Uterus (tissue), 3 donors: ENCODE measurements at regions not wholly inside any gene's neighbourhood (a gene's known extent, or its start where the extent isn't known, plus 50 kb on each side); places are given as distances from the start of the nearest gene placed in this dataset.
A peak's percentile ranks its signal among the peaks of the same experiment; 100 is the strongest.

Source experiments
- DNase-seq, 2 donors: peaks; one replicate each; pipeline ENCODE4 v3.0.0-alpha.2; 2019 to 2020
- H3K27ac ChIP-seq, 2 donors: fragments of 200-600 bp; sonication (generic); 1 replicate in 1 of 2; 2 replicates in 1 of 2; pipeline ENCODE4 v1.5.1; 2016 to 2018
- H3K27me3 ChIP-seq, 2 donors: fragments of 200-600 bp; sonication (generic); one replicate each; pipeline ENCODE4 v1.5.1; 2018 to 2019; ENCODE audit warnings: control low read depth in 1 of 2
- H3K36me3 ChIP-seq, 2 donors: fragments of 200-600 bp; sonication (generic); one replicate each; pipeline ENCODE4 v1.5.1; 2019; ENCODE audit warnings: control low read depth in 1 of 2
- H3K4me1 ChIP-seq, 2 donors: fragments of 200-600 bp; sonication (generic); one replicate each; pipeline ENCODE4 v1.5.1; 2018 to 2019; ENCODE audit warnings: control low read depth in 1 of 2
- H3K4me3 ChIP-seq, 2 donors: fragments of 200-600 bp; sonication (generic); 1 replicate in 1 of 2; 2 replicates in 1 of 2; pipeline ENCODE4 v1.5.1; 2018 to 2019; ENCODE audit warnings: mild to moderate bottlenecking in 1 of 2
- H3K9me3 ChIP-seq, 2 donors: fragments of 200-600 bp; sonication (generic); one replicate each; pipeline ENCODE4 v1.5.1; 2019; ENCODE audit warnings: control low read depth in 1 of 2
- CTCF ChIP-seq, 4 experiments: fragments of 200-600 bp in 2 of 4; fragments of 450-650 bp in 2 of 4; sonication (generic) in 2 of 4; IDR thresholded peaks; one replicate each; pipeline ENCODE4 v1.5.1; 2016 to 2019; ENCODE audit warnings: antibody characterized with exemption in 4 of 4, mild to moderate bottlenecking in 2 of 4, moderate library complexity in 1 of 4
- POLR2A ChIP-seq, 2 donors: fragments of 450-650 bp; IDR thresholded peaks; one replicate each; pipeline ENCODE4 v1.6.1; 2016; ENCODE audit warnings: antibody characterized with exemption in 2 of 2, mild to moderate bottlenecking in 1 of 2, moderate library complexity in 1 of 2
- intact Hi-C: fragments of 100-400 bp; cut with DNase I; formaldehyde crosslinking; loops from one replicate; pipeline ENCODE4 v1.15.1; 2023; ENCODE audit warnings: low total_unique reads
- donor health status: DM: yes; HTN: yes; CAD: no.

GRCh38 chr6:14472255-14472985 is 354.8 kb downstream of the CD83 start:
- no peaks in the 10 kb centered on the region for H3K27me3 ChIP-seq
- TF ChIP-seq CTCF (IDR thresholded peaks at IDR 0.05) = no peak
- TF ChIP-seq POLR2A (IDR thresholded peaks at IDR 0.05) = no peak
- no peak overlapping the region for H3K27ac ChIP-seq
- H3K36me3 ChIP-seq = no peaks in the 10 kb centered on the region
- intact Hi-C loops = no loop called here
- no peaks in the 10 kb centered on the region for H3K4me1 ChIP-seq
- no peak for DNase-seq
- no peaks in the 10 kb centered on the region for H3K9me3 ChIP-seq
- H3K4me3 ChIP-seq = no peak overlapping the region

- intact Hi-C loops = no loop called here
- no peaks in the 10 kb centered on the region for H3K4me1 ChIP-seq
- H3K36me3 ChIP-seq = no peaks in the 10 kb centered on the region
- no peaks in the 10 kb centered on the region for H3K9me3 ChIP-seq
- DNase-seq = no peak
- no peak overlapping the region for H3K27ac ChIP-seq
- no peaks in the 10 kb centered on the region for H3K27me3 ChIP-seq
- no peak for TF ChIP-seq POLR2A (IDR thresholded peaks at IDR 0.05)
- no peak for TF ChIP-seq CTCF (IDR thresholded peaks at IDR 0.05)
- no peak overlapping the region for H3K4me3 ChIP-seq
Measured at GRCh38 chr6:14472986-14473337, 355.4 kb downstream of the CD83 start.

GRCh38 chr6:14474816-14475215 is 357.2 kb downstream of the CD83 start:
- no peak for DNase-seq
- Histone ChIP-seq H3K27ac (no peak overlapping the region), H3K4me1 (no peaks in the 10 kb centered on the region), H3K9me3 (no peaks in the 10 kb centered on the region), H3K36me3 (no peaks in the 10 kb centered on the region), H3K27me3 (no peaks in the 10 kb centered on the region), H3K4me3 (no peak overlapping the region)
- TF ChIP-seq POLR2A (IDR thresholded peaks at IDR 0.05) (no peak), CTCF (IDR thresholded peaks at IDR 0.05) (no peak)
- intact Hi-C loops = no loop called here

- Histone ChIP-seq H3K9me3 (no peaks in the 10 kb centered on the region), H3K4me3 (no peak overlapping the region), H3K4me1 (no peaks in the 10 kb centered on the region), H3K27me3 (no peaks in the 10 kb centered on the region), H3K27ac (no peak overlapping the region), H3K36me3 (no peaks in the 10 kb centered on the region)
- no peak for DNase-seq
- intact Hi-C loops = no loop called here
- no peak for TF ChIP-seq POLR2A (IDR thresholded peaks at IDR 0.05)
- no peak for TF ChIP-seq CTCF (IDR thresholded peaks at IDR 0.05)
Measured at GRCh38 chr6:14475306-14475705, 357.7 kb downstream of the CD83 start.

- DNase-seq = peak; percentile 85 to 93
Measured at GRCh38 chr6:14476793-14477531, 359.4 kb downstream of the CD83 start.

More at GRCh38 chr6:14476793-14477531, 359.4 kb downstream of the CD83 start:
- Histone ChIP-seq H3K4me3 (no peak overlapping the region), H3K27ac (peak overlapping the region; percentile 84 to 90), H3K27me3 (no peaks in the 10 kb centered on the region), H3K36me3 (no peaks in the 10 kb centered on the region), H3K9me3 (no peaks in the 10 kb centered on the region), H3K4me1 (no peaks in the 10 kb centered on the region)
- TF ChIP-seq POLR2A (IDR thresholded peaks at IDR 0.05) (no peak), CTCF (IDR thresholded peaks at IDR 0.05) (peak in 1 of 4 experiments; percentile 2)
- intact Hi-C loops = no loop called here
